ENCODE measurements at regions not wholly inside any gene's neighbourhood (a gene's known extent, or its start where the extent isn't known, plus 50 kb on each side); places are given as distances from the start of the nearest gene placed in this dataset.
"Not testable (repeated sequence)": the region's sequence is repeated elsewhere in the genome, so short reads cannot be mapped to it uniquely, and the experiment has no call there.

DNA sequence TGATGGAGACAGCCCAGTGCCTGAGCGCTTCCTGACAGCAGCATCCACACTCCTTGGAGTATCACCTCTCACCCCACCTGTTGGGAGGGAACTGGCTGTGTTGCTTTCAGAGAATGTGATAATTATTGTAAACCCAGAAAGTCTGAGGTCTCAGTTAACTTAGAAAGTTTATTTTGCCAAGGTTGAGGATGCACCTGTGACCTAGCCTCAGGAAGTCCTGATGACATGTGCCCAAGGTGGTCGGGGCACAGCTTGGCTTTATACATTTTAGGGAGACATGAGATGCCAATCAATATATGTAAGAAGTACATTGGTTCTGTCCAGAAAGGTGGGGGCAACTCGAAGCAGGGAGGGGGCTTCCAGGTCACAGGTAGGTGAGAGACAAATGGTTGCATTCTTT is 153.3 kb upstream of the RFLNA start:
- TF ChIP-seq, protein P1, sequence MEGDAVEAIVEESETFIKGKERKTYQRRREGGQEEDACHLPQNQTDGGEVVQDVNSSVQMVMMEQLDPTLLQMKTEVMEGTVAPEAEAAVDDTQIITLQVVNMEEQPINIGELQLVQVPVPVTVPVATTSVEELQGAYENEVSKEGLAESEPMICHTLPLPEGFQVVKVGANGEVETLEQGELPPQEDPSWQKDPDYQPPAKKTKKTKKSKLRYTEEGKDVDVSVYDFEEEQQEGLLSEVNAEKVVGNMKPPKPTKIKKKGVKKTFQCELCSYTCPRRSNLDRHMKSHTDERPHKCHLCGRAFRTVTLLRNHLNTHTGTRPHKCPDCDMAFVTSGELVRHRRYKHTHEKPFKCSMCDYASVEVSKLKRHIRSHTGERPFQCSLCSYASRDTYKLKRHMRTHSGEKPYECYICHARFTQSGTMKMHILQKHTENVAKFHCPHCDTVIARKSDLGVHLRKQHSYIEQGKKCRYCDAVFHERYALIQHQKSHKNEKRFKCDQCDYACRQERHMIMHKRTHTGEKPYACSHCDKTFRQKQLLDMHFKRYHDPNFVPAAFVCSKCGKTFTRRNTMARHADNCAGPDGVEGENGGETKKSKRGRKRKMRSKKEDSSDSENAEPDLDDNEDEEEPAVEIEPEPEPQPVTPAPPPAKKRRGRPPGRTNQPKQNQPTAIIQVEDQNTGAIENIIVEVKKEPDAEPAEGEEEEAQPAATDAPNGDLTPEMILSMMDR (conservative IDR thresholded peaks at IDR 0.05): not testable (repeated sequence)
- not testable (repeated sequence) for TF ChIP-seq ZFX (IDR thresholded peaks at IDR 0.05)
